ENCODE measurements at regions not wholly inside any gene's neighbourhood (a gene's known extent, or its start where the extent isn't known, plus 50 kb on each side); places are given as distances from the start of the nearest gene placed in this dataset.

DNA sequence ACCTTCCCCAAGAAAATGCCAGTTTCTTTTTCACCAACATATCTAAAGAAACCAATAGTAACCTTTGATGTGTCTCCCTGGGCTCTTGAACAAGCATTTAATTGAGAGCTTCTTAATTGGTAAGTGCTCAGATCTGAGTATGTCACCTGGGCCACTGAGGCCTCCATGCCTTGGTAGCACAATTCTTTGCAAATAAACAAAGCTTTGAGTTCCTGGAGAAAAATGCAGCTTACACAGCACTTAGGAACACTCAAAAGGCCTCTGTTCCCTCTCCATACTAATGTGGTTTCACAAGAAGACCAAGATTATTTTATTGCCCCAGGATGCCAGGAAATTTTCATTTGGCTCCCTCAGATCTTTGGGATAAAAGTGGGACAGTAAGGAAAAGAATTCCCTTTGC, 217.6 kb upstream of the CEP162 start:
- H3K27ac ChIP-seq (ENCODE audit: control insufficient read depth, insufficient read depth, low read length): no peak overlapping the region
- no peaks in the 10 kb centered on the region for H3K79me2 ChIP-seq (ENCODE audit: control insufficient read depth, insufficient read depth, low read length)
- no peaks in the 10 kb centered on the region for H3K36me3 ChIP-seq (ENCODE audit: control insufficient read depth in 2 of 2, extremely low read depth in 1 of 2, insufficient read depth in 2 of 2, low read length in 2 of 2)
- no peak overlapping the region for H2AFZ ChIP-seq (ENCODE audit: control insufficient read depth, low read length)
- dilution Hi-C loops (cut with MboI; ENCODE audit: extremely low pct_ligation_motif_present, low sequenced_read_pairs): loop anchor here (25.0 kb wide), 1 partner anchor 867 kb away; no protein-coding TSS in a partner anchor
- no peaks in the 10 kb centered on the region for H3K9me3 ChIP-seq (ENCODE audit: control insufficient read depth, low read depth, low read length)
- no peak overlapping the region for H3K4me3 ChIP-seq (ENCODE audit: control insufficient read depth in 2 of 3, extremely low read depth in 1 of 3, insufficient read depth in 2 of 3, low read depth in 1 of 3, low read length in 3 of 3)
- no peak for DNase-seq (ENCODE audit: low read depth, low spot score)
- no peaks in the 10 kb centered on the region for H4K20me1 ChIP-seq (ENCODE audit: control insufficient read depth, extremely low read depth, insufficient read depth, low read length)
- H3K9ac ChIP-seq (ENCODE audit: control insufficient read depth, extremely low read depth, insufficient read depth, low read length): no peak overlapping the region
- TF ChIP-seq EZH2 (IDR thresholded peaks at IDR 0.05; ENCODE audit: low read length): no peak
- TF ChIP-seq, protein P1, sequence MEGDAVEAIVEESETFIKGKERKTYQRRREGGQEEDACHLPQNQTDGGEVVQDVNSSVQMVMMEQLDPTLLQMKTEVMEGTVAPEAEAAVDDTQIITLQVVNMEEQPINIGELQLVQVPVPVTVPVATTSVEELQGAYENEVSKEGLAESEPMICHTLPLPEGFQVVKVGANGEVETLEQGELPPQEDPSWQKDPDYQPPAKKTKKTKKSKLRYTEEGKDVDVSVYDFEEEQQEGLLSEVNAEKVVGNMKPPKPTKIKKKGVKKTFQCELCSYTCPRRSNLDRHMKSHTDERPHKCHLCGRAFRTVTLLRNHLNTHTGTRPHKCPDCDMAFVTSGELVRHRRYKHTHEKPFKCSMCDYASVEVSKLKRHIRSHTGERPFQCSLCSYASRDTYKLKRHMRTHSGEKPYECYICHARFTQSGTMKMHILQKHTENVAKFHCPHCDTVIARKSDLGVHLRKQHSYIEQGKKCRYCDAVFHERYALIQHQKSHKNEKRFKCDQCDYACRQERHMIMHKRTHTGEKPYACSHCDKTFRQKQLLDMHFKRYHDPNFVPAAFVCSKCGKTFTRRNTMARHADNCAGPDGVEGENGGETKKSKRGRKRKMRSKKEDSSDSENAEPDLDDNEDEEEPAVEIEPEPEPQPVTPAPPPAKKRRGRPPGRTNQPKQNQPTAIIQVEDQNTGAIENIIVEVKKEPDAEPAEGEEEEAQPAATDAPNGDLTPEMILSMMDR (optimal IDR thresholded peaks at IDR 0.05 in 1 of 3, IDR thresholded peaks at IDR 0.05 in 1 of 3, conservative IDR thresholded peaks at IDR 0.05 in 1 of 3; ENCODE audit: extremely low read depth in 1 of 3, insufficient read depth in 2 of 3, low read length in 3 of 3): no peak
- no peak for FAIRE-seq
- H3K9me1 ChIP-seq (ENCODE audit: control insufficient read depth, extremely low read depth, insufficient read depth, low read length): no peaks in the 10 kb centered on the region
- no peak overlapping the region for H3K4me2 ChIP-seq (ENCODE audit: control insufficient read depth, extremely low read depth, insufficient read depth, low read depth, low read length)
- no peaks in the 10 kb centered on the region for H3K27me3 ChIP-seq (ENCODE audit: control insufficient read depth, extremely low read depth, insufficient read depth, low read length)
- H3K4me1 ChIP-seq (ENCODE audit: control insufficient read depth, extremely low read depth, insufficient read depth, low read length): no peaks in the 10 kb centered on the region

DNA sequence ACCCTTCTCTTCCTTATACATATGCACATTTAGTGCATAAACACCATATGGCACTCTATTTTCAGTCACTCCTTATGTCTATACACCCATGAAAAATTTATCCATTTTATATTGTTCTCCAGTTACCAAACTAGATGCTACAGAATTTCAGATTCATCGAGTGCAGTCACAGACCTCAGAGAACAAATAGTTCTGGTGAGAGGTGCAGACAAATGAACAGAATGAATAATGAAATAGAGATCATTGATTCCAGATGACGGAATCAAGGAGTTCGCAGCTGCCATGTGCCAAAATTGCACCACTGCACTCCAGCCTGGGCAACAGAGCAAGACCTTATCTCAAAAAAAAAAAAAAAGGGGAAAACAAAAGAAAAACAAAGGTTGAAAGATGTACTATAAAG, 214.8 kb upstream of the CEP162 start:
- Histone ChIP-seq H3K36me3 (ENCODE audit: control insufficient read depth in 2 of 2, extremely low read depth in 1 of 2, insufficient read depth in 2 of 2, low read length in 2 of 2) (no peaks in the 10 kb centered on the region), H4K20me1 (ENCODE audit: control insufficient read depth, extremely low read depth, insufficient read depth, low read length) (no peaks in the 10 kb centered on the region), H3K4me3 (ENCODE audit: control insufficient read depth in 2 of 3, extremely low read depth in 1 of 3, insufficient read depth in 2 of 3, low read depth in 1 of 3, low read length in 3 of 3) (no peak overlapping the region), H3K9ac (ENCODE audit: control insufficient read depth, extremely low read depth, insufficient read depth, low read length) (no peak overlapping the region), H3K27ac (ENCODE audit: control insufficient read depth, insufficient read depth, low read length) (no peak overlapping the region), H3K27me3 (ENCODE audit: control insufficient read depth, extremely low read depth, insufficient read depth, low read length) (no peaks in the 10 kb centered on the region), H3K9me3 (ENCODE audit: control insufficient read depth, low read depth, low read length) (no peaks in the 10 kb centered on the region), H3K4me1 (ENCODE audit: control insufficient read depth, extremely low read depth, insufficient read depth, low read length) (no peaks in the 10 kb centered on the region), H2AFZ (ENCODE audit: control insufficient read depth, low read length) (no peak overlapping the region), H3K9me1 (ENCODE audit: control insufficient read depth, extremely low read depth, insufficient read depth, low read length) (no peaks in the 10 kb centered on the region), H3K79me2 (ENCODE audit: control insufficient read depth, insufficient read depth, low read length) (no peaks in the 10 kb centered on the region), H3K4me2 (ENCODE audit: control insufficient read depth, extremely low read depth, insufficient read depth, low read depth, low read length) (no peak overlapping the region)
- TF ChIP-seq, protein P1 (optimal IDR thresholded peaks at IDR 0.05 in 1 of 3, IDR thresholded peaks at IDR 0.05 in 1 of 3, conservative IDR thresholded peaks at IDR 0.05 in 1 of 3; ENCODE audit: extremely low read depth in 1 of 3, insufficient read depth in 2 of 3, low read length in 3 of 3): no peak
- FAIRE-seq (no peak), DNase-seq (ENCODE audit: low read depth, low spot score) (no peak)
- dilution Hi-C loops (cut with MboI; ENCODE audit: extremely low pct_ligation_motif_present, low sequenced_read_pairs): loop anchor here (25.0 kb wide), 1 partner anchor 870 kb away; no protein-coding TSS in a partner anchor

Data from keratinocyte (primary cell).